ENCODE measurements at regions not wholly inside any gene's neighbourhood (a gene's known extent, or its start where the extent isn't known, plus 50 kb on each side); places are given as distances from the start of the nearest gene placed in this dataset.

GRCh38 chr2:235381261-235381912 lies 112.5 kb upstream of the AGAP1 start:
- no peak overlapping the region for H3K4me3 ChIP-seq (ENCODE audit: insufficient read depth, low read length)
- TF ChIP-seq CTCF (IDR thresholded peaks at IDR 0.05; ENCODE audit: extremely low read depth, low read depth, low read length), result no peak
- H3K4me2 ChIP-seq (ENCODE audit: insufficient read depth, low read length), result no peak overlapping the region
- H3K9me3 ChIP-seq (ENCODE audit: low read depth, low read length), result no peaks in the 10 kb centered on the region
- H3K27ac ChIP-seq (ENCODE audit: low read depth, low read length), result no peak overlapping the region
- H3K4me1 ChIP-seq (ENCODE audit: insufficient read depth, low read length), result peaks cover 4% of the 10 kb centered on the region
- H4K20me1 ChIP-seq (ENCODE audit: insufficient read depth, low read length), result no peaks in the 10 kb centered on the region
- no peaks in the 10 kb centered on the region for H3K36me3 ChIP-seq (ENCODE audit: insufficient read depth, low read length)
- H3K27me3 ChIP-seq (ENCODE audit: insufficient read depth, low read length), result no peaks in the 10 kb centered on the region
- no peak overlapping the region for H2AFZ ChIP-seq (ENCODE audit: low read length)
- no peaks in the 10 kb centered on the region for H3K79me2 ChIP-seq (ENCODE audit: insufficient read depth, low read length)
- peak; percentile 87 for DNase-seq (ENCODE audit: insufficient read length, low spot score, missing footprints)

GRCh38 chr2:235382179-235382578 lies 111.7 kb upstream of the AGAP1 start:
- DNase-seq (ENCODE audit: insufficient read length, low spot score, missing footprints), result no peak
- no peak overlapping the region for H2AFZ ChIP-seq (ENCODE audit: low read length)
- no peak overlapping the region for H3K4me3 ChIP-seq (ENCODE audit: insufficient read depth, low read length)
- no peaks in the 10 kb centered on the region for H4K20me1 ChIP-seq (ENCODE audit: insufficient read depth, low read length)
- H3K27ac ChIP-seq (ENCODE audit: low read depth, low read length), result no peak overlapping the region
- H3K4me2 ChIP-seq (ENCODE audit: insufficient read depth, low read length), result no peak overlapping the region
- no peaks in the 10 kb centered on the region for H3K79me2 ChIP-seq (ENCODE audit: insufficient read depth, low read length)
- no peaks in the 10 kb centered on the region for H3K27me3 ChIP-seq (ENCODE audit: insufficient read depth, low read length)
- H3K9me3 ChIP-seq (ENCODE audit: low read depth, low read length), result no peaks in the 10 kb centered on the region
- no peaks in the 10 kb centered on the region for H3K36me3 ChIP-seq (ENCODE audit: insufficient read depth, low read length)
- no peak for TF ChIP-seq CTCF (IDR thresholded peaks at IDR 0.05; ENCODE audit: extremely low read depth, low read depth, low read length)
- peaks cover 4% of the 10 kb centered on the region for H3K4me1 ChIP-seq (ENCODE audit: insufficient read depth, low read length)

- Histone ChIP-seq H3K4me3 (ENCODE audit: insufficient read depth, low read length) (no peak overlapping the region), H3K9me3 (ENCODE audit: low read depth, low read length) (no peaks in the 10 kb centered on the region), H2AFZ (ENCODE audit: low read length) (no peak overlapping the region), H4K20me1 (ENCODE audit: insufficient read depth, low read length) (no peaks in the 10 kb centered on the region), H3K4me1 (ENCODE audit: insufficient read depth, low read length) (peaks cover 4% of the 10 kb centered on the region), H3K27me3 (ENCODE audit: insufficient read depth, low read length) (no peaks in the 10 kb centered on the region), H3K36me3 (ENCODE audit: insufficient read depth, low read length) (no peaks in the 10 kb centered on the region), H3K27ac (ENCODE audit: low read depth, low read length) (no peak overlapping the region), H3K79me2 (ENCODE audit: insufficient read depth, low read length) (no peaks in the 10 kb centered on the region), H3K4me2 (ENCODE audit: insufficient read depth, low read length) (no peak overlapping the region)
- DNase-seq (ENCODE audit: insufficient read length, low spot score, missing footprints), result no peak
- no peak for TF ChIP-seq CTCF (IDR thresholded peaks at IDR 0.05; ENCODE audit: extremely low read depth, low read depth, low read length)
These were observed 111.2 kb upstream of the AGAP1 start for GRCh38 chr2:235382601-235383000.

GRCh38 chr2:235383272-235383843 lies 110.5 kb upstream of the AGAP1 start:
- no peaks in the 10 kb centered on the region for H3K9me3 ChIP-seq (ENCODE audit: low read depth, low read length)
- H3K36me3 ChIP-seq (ENCODE audit: insufficient read depth, low read length), result no peaks in the 10 kb centered on the region
- no peaks in the 10 kb centered on the region for H4K20me1 ChIP-seq (ENCODE audit: insufficient read depth, low read length)
- H3K4me3 ChIP-seq (ENCODE audit: insufficient read depth, low read length), result no peak overlapping the region
- H3K4me1 ChIP-seq (ENCODE audit: insufficient read depth, low read length), result peaks cover 1% of the 10 kb centered on the region
- no peak for DNase-seq (ENCODE audit: insufficient read length, low spot score, missing footprints)
- no peak overlapping the region for H3K27ac ChIP-seq (ENCODE audit: low read depth, low read length)
- no peaks in the 10 kb centered on the region for H3K79me2 ChIP-seq (ENCODE audit: insufficient read depth, low read length)
- no peak overlapping the region for H3K4me2 ChIP-seq (ENCODE audit: insufficient read depth, low read length)
- no peak for TF ChIP-seq CTCF (IDR thresholded peaks at IDR 0.05; ENCODE audit: extremely low read depth, low read depth, low read length)
- H3K27me3 ChIP-seq (ENCODE audit: insufficient read depth, low read length), result no peaks in the 10 kb centered on the region
- no peak overlapping the region for H2AFZ ChIP-seq (ENCODE audit: low read length)
